GM23338 (cell line): ENCODE measurements at regions not wholly inside any gene's neighbourhood (a gene's known extent, or its start where the extent isn't known, plus 50 kb on each side); places are given as distances from the start of the nearest gene placed in this dataset.

ENCODE experiments used
- ATAC-seq: fragments of 200-7000 bp; cut with Tn5 transposase; 3 replicates; pipeline ENCODE4 v1.9.1; 2020
- DNase-seq: peaks from one replicate; pipeline ENCODE4 v3.0.0-alpha.2; 2015; ENCODE audit warnings: low spot score
- H2AFZ ChIP-seq: fragments of 200-600 bp; sonication (generic); 2 replicates; pipeline ENCODE4 v1.8.0; 2016; ENCODE audit warnings: antibody characterized with exemption, mild to moderate bottlenecking, moderate library complexity
- H3F3A ChIP-seq: fragments of 200-600 bp; sonication (generic); replicated peaks from 2 replicates; pipeline ENCODE4 v1.8.0; 2017; ENCODE audit warnings: antibody characterized with exemption, mixed run types, low read depth
- H3K27ac ChIP-seq: fragments of 200-600 bp; sonication (generic); 2 replicates; pipeline ENCODE4 v1.6.1; 2016; ENCODE audit warnings: low read depth
- H3K27me3 ChIP-seq: fragments of 200-600 bp; sonication (generic); 2 replicates; pipeline ENCODE4 v1.8.0; 2016; ENCODE audit warnings: mild to moderate bottlenecking, mixed run types, moderate library complexity; ENCODE audit not compliant: insufficient read depth
- H3K36me3 ChIP-seq: fragments of 200-600 bp; sonication (generic); 2 replicates; pipeline ENCODE4 v1.8.0; 2016; ENCODE audit warnings: mild to moderate bottlenecking; ENCODE audit not compliant: insufficient read depth
- H3K4me1 ChIP-seq: fragments of 200-600 bp; sonication (generic); 2 replicates; pipeline ENCODE4 v1.8.0; 2016; ENCODE audit warnings: mild to moderate bottlenecking, moderate library complexity; ENCODE audit not compliant: insufficient read depth
- H3K4me2 ChIP-seq: fragments of 200-600 bp; sonication (generic); 2 replicates; pipeline ENCODE4 v1.7.1; 2017; ENCODE audit warnings: mixed run types
- H3K4me3 ChIP-seq: fragments of 200-600 bp; sonication (generic); 2 replicates; pipeline ENCODE4 v1.6.1; 2016; ENCODE audit warnings: mixed run types
- H3K79me2 ChIP-seq: fragments of 200-600 bp; sonication (generic); replicated peaks from 2 replicates; pipeline ENCODE4 v1.8.0; 2017; ENCODE audit warnings: mild to moderate bottlenecking; ENCODE audit not compliant: insufficient read depth
- H3K9me2 ChIP-seq: fragments of 200-600 bp; sonication (generic); 2 replicates; pipeline ENCODE4 v1.8.0; 2017; ENCODE audit not compliant: insufficient read depth
- H4K20me1 ChIP-seq: fragments of 200-600 bp; sonication (generic); replicated peaks from 2 replicates; pipeline ENCODE4 v1.8.0; 2017; ENCODE audit warnings: mild to moderate bottlenecking; ENCODE audit not compliant: insufficient read depth
- H3K27ac Mint-ChIP-seq: 2 replicates; pipeline ENCODE4 v1.8.0; 2020; ENCODE audit warnings: inconsistent platforms, mild to moderate bottlenecking, moderate library complexity, mixed read lengths
- H3K27me3 Mint-ChIP-seq: 3 replicates; pipeline ENCODE4 v1.8.0; 2022; ENCODE audit warnings: low read depth, mild to moderate bottlenecking, moderate library complexity, mixed read lengths, inconsistent platforms; ENCODE audit not compliant: insufficient read depth, poor library complexity
- H3K36me3 Mint-ChIP-seq: 3 replicates; pipeline ENCODE4 v1.8.0; 2021; ENCODE audit warnings: low read depth, mild to moderate bottlenecking, inconsistent platforms, moderate library complexity, mixed read lengths
- H3K4me1 Mint-ChIP-seq: 3 replicates; pipeline ENCODE4 v1.8.0; 2020; ENCODE audit warnings: mild to moderate bottlenecking, inconsistent platforms, mixed read lengths
- H3K4me3 Mint-ChIP-seq: 3 replicates; pipeline ENCODE4 v1.8.0; 2021; ENCODE audit warnings: moderate library complexity, mild to moderate bottlenecking, inconsistent platforms, mixed read lengths
- H3K9me3 Mint-ChIP-seq: 3 replicates; pipeline ENCODE4 v1.8.0; 2020; ENCODE audit warnings: moderate library complexity, mild to moderate bottlenecking, inconsistent platforms, mixed read lengths
- CTCF ChIP-seq, 2 experiments: fragments of 200-600 bp in 1 of 2; sonication (generic) in 1 of 2; conservative IDR thresholded peaks; 2 replicates each; pipeline versions ENCODE4 v1.5.1 to v1.6.1; 2016 to 2017; ENCODE audit warnings: antibody characterized with exemption in 2 of 2, low read depth in 2 of 2, mild to moderate bottlenecking in 2 of 2, moderate library complexity in 1 of 2
- EZH2 ChIP-seq: fragments of 200-600 bp; sonication (generic); IDR thresholded peaks from one replicate; pipeline ENCODE4 v1.8.0; 2017; ENCODE audit warnings: antibody characterized with exemption, mild to moderate bottlenecking, low read depth; ENCODE audit not compliant: unreplicated experiment
- NANOG ChIP-seq: IDR thresholded peaks from 2 replicates; pipeline ENCODE4 v1.6.1; 2016; ENCODE audit warnings: antibody characterized with exemption, borderline replicate concordance
- STAT1 ChIP-seq: IDR thresholded peaks from one replicate; pipeline ENCODE4 v1.6.1; 2016; ENCODE audit warnings: antibody characterized with exemption; ENCODE audit not compliant: unreplicated experiment
- TF ChIP-seq, protein P1 (sequence below): fragments of 250-450 bp; sonication (Bioruptor Pico); IDR thresholded peaks from 2 replicates; pipeline ENCODE4 v1.5.0; 2020; ENCODE audit warnings: mild to moderate bottlenecking, moderate library complexity

DNA sequence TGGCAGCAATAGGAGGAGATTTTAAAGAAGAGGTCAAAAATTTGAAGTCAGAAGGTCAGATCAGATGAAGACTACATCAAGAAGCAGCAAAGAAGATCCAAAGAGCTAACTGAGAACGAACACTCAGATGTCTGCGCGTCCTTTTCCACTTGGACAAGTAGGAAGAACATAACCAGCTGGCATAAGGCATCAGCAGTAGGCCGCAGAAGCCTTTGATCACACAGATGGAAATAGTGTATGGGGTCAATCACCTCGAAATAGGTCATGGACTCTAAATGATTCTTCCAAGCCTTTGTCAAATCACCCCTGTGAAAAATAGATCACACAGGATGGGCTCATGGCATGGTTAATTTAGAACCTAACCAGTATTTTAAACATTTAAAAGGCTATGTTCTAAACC is 56.4 kb upstream of the TOM1L1 start (continued):
- TF ChIP-seq, protein P1, sequence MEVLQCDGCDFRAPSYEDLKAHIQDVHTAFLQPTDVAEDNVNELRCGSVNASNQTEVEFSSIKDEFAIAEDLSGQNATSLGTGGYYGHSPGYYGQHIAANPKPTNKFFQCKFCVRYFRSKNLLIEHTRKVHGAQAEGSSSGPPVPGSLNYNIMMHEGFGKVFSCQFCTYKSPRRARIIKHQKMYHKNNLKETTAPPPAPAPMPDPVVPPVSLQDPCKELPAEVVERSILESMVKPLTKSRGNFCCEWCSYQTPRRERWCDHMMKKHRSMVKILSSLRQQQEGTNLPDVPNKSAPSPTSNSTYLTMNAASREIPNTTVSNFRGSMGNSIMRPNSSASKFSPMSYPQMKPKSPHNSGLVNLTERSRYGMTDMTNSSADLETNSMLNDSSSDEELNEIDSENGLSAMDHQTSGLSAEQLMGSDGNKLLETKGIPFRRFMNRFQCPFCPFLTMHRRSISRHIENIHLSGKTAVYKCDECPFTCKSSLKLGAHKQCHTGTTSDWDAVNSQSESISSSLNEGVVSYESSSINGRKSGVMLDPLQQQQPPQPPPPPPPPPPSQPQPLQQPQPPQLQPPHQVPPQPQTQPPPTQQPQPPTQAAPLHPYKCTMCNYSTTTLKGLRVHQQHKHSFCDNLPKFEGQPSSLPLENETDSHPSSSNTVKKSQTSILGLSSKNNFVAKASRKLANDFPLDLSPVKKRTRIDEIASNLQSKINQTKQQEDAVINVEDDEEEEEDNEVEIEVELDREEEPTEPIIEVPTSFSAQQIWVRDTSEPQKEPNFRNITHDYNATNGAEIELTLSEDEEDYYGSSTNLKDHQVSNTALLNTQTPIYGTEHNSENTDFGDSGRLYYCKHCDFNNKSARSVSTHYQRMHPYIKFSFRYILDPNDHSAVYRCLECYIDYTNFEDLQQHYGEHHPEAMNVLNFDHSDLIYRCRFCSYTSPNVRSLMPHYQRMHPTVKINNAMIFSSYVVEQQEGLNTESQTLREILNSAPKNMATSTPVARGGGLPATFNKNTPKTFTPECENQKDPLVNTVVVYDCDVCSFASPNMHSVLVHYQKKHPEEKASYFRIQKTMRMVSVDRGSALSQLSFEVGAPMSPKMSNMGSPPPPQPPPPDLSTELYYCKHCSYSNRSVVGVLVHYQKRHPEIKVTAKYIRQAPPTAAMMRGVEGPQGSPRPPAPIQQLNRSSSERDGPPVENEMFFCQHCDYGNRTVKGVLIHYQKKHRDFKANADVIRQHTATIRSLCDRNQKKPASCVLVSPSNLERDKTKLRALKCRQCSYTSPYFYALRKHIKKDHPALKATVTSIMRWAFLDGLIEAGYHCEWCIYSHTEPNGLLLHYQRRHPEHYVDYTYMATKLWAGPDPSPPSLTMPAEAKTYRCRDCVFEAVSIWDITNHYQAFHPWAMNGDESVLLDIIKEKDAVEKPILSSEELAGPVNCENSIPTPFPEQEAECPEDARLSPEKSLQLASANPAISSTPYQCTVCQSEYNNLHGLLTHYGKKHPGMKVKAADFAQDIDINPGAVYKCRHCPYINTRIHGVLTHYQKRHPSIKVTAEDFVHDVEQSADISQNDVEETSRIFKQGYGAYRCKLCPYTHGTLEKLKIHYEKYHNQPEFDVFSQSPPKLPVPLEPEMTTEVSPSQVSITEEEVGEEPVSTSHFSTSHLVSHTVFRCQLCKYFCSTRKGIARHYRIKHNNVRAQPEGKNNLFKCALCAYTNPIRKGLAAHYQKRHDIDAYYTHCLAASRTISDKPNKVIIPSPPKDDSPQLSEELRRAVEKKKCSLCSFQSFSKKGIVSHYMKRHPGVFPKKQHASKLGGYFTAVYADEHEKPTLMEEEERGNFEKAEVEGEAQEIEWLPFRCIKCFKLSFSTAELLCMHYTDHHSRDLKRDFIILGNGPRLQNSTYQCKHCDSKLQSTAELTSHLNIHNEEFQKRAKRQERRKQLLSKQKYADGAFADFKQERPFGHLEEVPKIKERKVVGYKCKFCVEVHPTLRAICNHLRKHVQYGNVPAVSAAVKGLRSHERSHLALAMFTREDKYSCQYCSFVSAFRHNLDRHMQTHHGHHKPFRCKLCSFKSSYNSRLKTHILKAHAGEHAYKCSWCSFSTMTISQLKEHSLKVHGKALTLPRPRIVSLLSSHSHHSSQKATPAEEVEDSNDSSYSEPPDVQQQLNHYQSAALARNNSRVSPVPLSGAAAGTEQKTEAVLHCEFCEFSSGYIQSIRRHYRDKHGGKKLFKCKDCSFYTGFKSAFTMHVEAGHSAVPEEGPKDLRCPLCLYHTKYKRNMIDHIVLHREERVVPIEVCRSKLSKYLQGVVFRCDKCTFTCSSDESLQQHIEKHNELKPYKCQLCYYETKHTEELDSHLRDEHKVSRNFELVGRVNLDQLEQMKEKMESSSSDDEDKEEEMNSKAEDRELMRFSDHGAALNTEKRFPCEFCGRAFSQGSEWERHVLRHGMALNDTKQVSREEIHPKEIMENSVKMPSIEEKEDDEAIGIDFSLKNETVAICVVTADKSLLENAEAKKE, result no peak

DNA sequence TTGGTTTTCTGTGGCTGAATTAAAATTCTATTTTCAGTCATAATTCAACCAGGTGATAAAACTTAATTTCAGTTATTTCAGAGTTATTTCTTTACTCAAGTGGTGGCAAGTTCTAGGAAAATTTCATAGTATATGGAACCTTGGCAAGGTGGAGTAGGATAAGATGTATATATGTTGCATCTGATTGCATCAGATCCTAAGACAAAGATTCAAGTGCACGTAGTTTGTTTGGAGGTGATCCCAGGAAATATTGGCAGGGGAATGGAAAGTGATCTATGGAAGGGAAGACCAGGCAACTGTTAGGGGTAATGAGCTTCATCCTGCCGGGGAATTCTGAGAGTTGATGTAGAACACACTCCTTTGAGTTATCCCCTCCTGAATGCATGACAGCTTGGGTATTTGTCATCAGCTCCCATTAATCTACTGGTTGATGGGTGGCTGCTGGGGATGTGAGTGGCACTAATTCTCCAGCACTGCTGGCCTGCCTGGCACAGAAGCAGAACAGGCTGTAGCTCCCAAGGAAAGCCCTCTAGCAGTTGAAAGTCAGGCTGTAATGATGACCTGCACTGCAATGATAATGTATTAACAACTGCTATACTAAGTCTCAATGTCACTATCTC is 52.2 kb upstream of the TOM1L1 start:
- no peak overlapping the region for H3K4me2 ChIP-seq
- Mint-ChIP-seq H3K27me3 (no peaks in the 10 kb centered on the region), H3K27ac (no peak overlapping the region), H3K4me1 (peaks cover 6% of the 10 kb centered on the region; the same call in 1 of the 3 replicates), H3K4me3 (no peak overlapping the region), H3K36me3 (no peaks in the 10 kb centered on the region), H3K9me3 (peaks cover 6% of the 10 kb centered on the region; the same call in 1 of the 3 replicates)
- H3K36me3 ChIP-seq, result no peaks in the 10 kb centered on the region
- peaks cover 5% of the 10 kb centered on the region; the same call in 1 of the 2 replicates for H3K9me2 ChIP-seq
- DNase-seq, result no peak
- no peak for ATAC-seq
- no peaks in the 10 kb centered on the region for H4K20me1 ChIP-seq
- no peak overlapping the region for H3K27ac ChIP-seq
- no peaks in the 10 kb centered on the region for H3F3A ChIP-seq
- H3K27me3 ChIP-seq, result no peaks in the 10 kb centered on the region
- no peaks in the 10 kb centered on the region for H3K4me1 ChIP-seq
- TF ChIP-seq, protein P1, result no peak
- no peak for TF ChIP-seq NANOG
- TF ChIP-seq STAT1, result no peak
- TF ChIP-seq CTCF (conservative IDR thresholded peaks at IDR 0.05; ENCODE audit: low read depth in 2 of 2), result no peak
- TF ChIP-seq EZH2, result no peak
- no peak overlapping the region for H2AFZ ChIP-seq
- H3K4me3 ChIP-seq, result no peak overlapping the region
- no peaks in the 10 kb centered on the region for H3K79me2 ChIP-seq
